Natural killer cell treated with Interleukin-12 subunit alpha and Interleukin-12 subunit beta and Interleukin-15 and Interleukin-18, amount 100 ng/mL, for 72 hours (primary cell): ENCODE measurements at regions not wholly inside any gene's neighbourhood (a gene's known extent, or its start where the extent isn't known, plus 50 kb on each side); places are given as distances from the start of the nearest gene placed in this dataset.

Experiments used
- ATAC-seq, 2 donors: fragments of 150-1000 bp; cut with Tn5 transposase in 1 of 2; sonication (Bioruptor Pico), chemical (Tn5 transposase) in 1 of 2; 2 replicates each; pipeline ENCODE4 v1.10.0; 2021
- DNase-seq: peaks from one replicate; pipeline ENCODE4 v3.0.0; 2022; ENCODE audit warnings: low spot score
- H3K27ac Mint-ChIP-seq, 2 donors: 1 replicate in 1 of 2; 2 replicates in 1 of 2; pipeline ENCODE4 v1.8.0; 2022; ENCODE audit warnings: mixed read lengths in 2 of 2, mild to moderate bottlenecking in 1 of 2, moderate library complexity in 1 of 2
- H3K27me3 Mint-ChIP-seq, 2 donors: 1 replicate in 1 of 2; 2 replicates in 1 of 2; pipeline ENCODE4 v1.8.0; 2022; ENCODE audit warnings: mixed read lengths in 2 of 2
- H3K36me3 Mint-ChIP-seq: one replicate; pipeline ENCODE4 v1.8.0; 2022; ENCODE audit warnings: mixed read lengths
- H3K4me1 Mint-ChIP-seq, 2 donors: 1 replicate in 1 of 2; 2 replicates in 1 of 2; pipeline ENCODE4 v1.8.0; 2022; ENCODE audit warnings: low read depth in 2 of 2, mixed read lengths in 2 of 2, mild to moderate bottlenecking in 1 of 2
- H3K4me3 Mint-ChIP-seq: one replicate; pipeline ENCODE4 v1.8.0; 2022; ENCODE audit warnings: mixed read lengths
- H3K9me3 Mint-ChIP-seq: 2 replicates; pipeline ENCODE4 v1.8.0; 2022; ENCODE audit warnings: mixed read lengths

GRCh38 chr3:76054404-76054803, 269.1 kb upstream of the ZNF717 start:
- Mint-ChIP-seq H3K36me3 (no peaks in the 10 kb centered on the region), H3K27ac (no peak overlapping the region), H3K4me1 (no peaks in the 10 kb centered on the region), H3K27me3 (no peaks in the 10 kb centered on the region), H3K9me3 (no peaks in the 10 kb centered on the region), H3K4me3 (no peak overlapping the region)
- DNase-seq (no peak), ATAC-seq (no peak)

- Mint-ChIP-seq H3K36me3 (no peaks in the 10 kb centered on the region), H3K4me1 (no peaks in the 10 kb centered on the region), H3K27me3 (no peaks in the 10 kb centered on the region), H3K27ac (no peak overlapping the region), H3K9me3 (peaks cover 4% of the 10 kb centered on the region), H3K4me3 (no peak overlapping the region)
- DNase-seq (no peak), ATAC-seq (no peak)
Observed at GRCh38 chr3:76061654-76062053, 276.3 kb upstream of the ZNF717 start.

- H3K9me3 Mint-ChIP-seq: peaks cover 4% of the 10 kb centered on the region
- no peaks in the 10 kb centered on the region for H3K4me1 Mint-ChIP-seq
- no peaks in the 10 kb centered on the region for H3K36me3 Mint-ChIP-seq
- H3K4me3 Mint-ChIP-seq: no peak overlapping the region
- no peaks in the 10 kb centered on the region for H3K27me3 Mint-ChIP-seq
- no peak overlapping the region for H3K27ac Mint-ChIP-seq
- DNase-seq: no peak
- no peak for ATAC-seq
Observed at GRCh38 chr3:76063019-76063418, 277.7 kb upstream of the ZNF717 start.

- Mint-ChIP-seq H3K27ac (no peak overlapping the region), H3K9me3 (peaks cover 7% of the 10 kb centered on the region), H3K4me3 (no peak overlapping the region), H3K36me3 (no peaks in the 10 kb centered on the region), H3K4me1 (no peaks in the 10 kb centered on the region), H3K27me3 (no peaks in the 10 kb centered on the region)
- DNase-seq (no peak), ATAC-seq (no peak)
Observed at GRCh38 chr3:76063811-76064210, 278.5 kb upstream of the ZNF717 start.

- Mint-ChIP-seq H3K4me3 (no peak overlapping the region), H3K9me3 (peaks cover 12% of the 10 kb centered on the region), H3K27ac (no peak overlapping the region), H3K4me1 (no peaks in the 10 kb centered on the region), H3K36me3 (no peaks in the 10 kb centered on the region), H3K27me3 (no peaks in the 10 kb centered on the region)
- DNase-seq (no peak), ATAC-seq (no peak)
Observed at GRCh38 chr3:76065964-76066363, 280.6 kb upstream of the ZNF717 start.

GRCh38 chr3:76078101-76078500, 292.8 kb upstream of the ZNF717 start:
- DNase-seq (no peak), ATAC-seq (no peak)
- H3K4me3 Mint-ChIP-seq: no peak overlapping the region
- no peaks in the 10 kb centered on the region for H3K4me1 Mint-ChIP-seq
- H3K27me3 Mint-ChIP-seq: no peaks in the 10 kb centered on the region
- H3K36me3 Mint-ChIP-seq: no peaks in the 10 kb centered on the region
- H3K27ac Mint-ChIP-seq: no peak overlapping the region
- peaks cover 6% of the 10 kb centered on the region for H3K9me3 Mint-ChIP-seq

GRCh38 chr3:76083992-76084391, 298.6 kb upstream of the ZNF717 start:
- Mint-ChIP-seq H3K27me3 (no peaks in the 10 kb centered on the region), H3K27ac (no peak overlapping the region), H3K4me1 (no peaks in the 10 kb centered on the region), H3K9me3 (peaks cover 12% of the 10 kb centered on the region), H3K4me3 (no peak overlapping the region), H3K36me3 (peaks cover 11% of the 10 kb centered on the region)
- DNase-seq (no peak), ATAC-seq (no peak)

GRCh38 chr3:76096036-76096435, 310.7 kb upstream of the ZNF717 start:
- ATAC-seq (no peak), DNase-seq (no peak)
- peaks cover 12% of the 10 kb centered on the region for H3K9me3 Mint-ChIP-seq
- H3K27me3 Mint-ChIP-seq: no peaks in the 10 kb centered on the region
- H3K4me1 Mint-ChIP-seq: no peaks in the 10 kb centered on the region
- no peak overlapping the region for H3K4me3 Mint-ChIP-seq
- H3K27ac Mint-ChIP-seq: no peak overlapping the region
- peaks cover 2% of the 10 kb centered on the region for H3K36me3 Mint-ChIP-seq

- H3K27me3 Mint-ChIP-seq: no peaks in the 10 kb centered on the region
- no peak for DNase-seq
- H3K4me3 Mint-ChIP-seq: no peak overlapping the region
Observed at GRCh38 chr3:76096836-76097588, 311.7 kb upstream of the ZNF717 start.

GRCh38 chr3:76097589-76097969, 312.2 kb upstream of the ZNF717 start:
- no peak for DNase-seq
- no peak for ATAC-seq
- Mint-ChIP-seq H3K36me3 (peaks cover 5% of the 10 kb centered on the region), H3K9me3 (peaks cover 10% of the 10 kb centered on the region), H3K27me3 (no peaks in the 10 kb centered on the region), H3K4me1 (no peaks in the 10 kb centered on the region), H3K27ac (no peak overlapping the region), H3K4me3 (no peak overlapping the region)

More at GRCh38 chr3:76096836-76097588, 311.7 kb upstream of the ZNF717 start:
- Mint-ChIP-seq H3K4me1 (no peaks in the 10 kb centered on the region), H3K36me3 (peaks cover 5% of the 10 kb centered on the region), H3K9me3 (peaks cover 11% of the 10 kb centered on the region), H3K27ac (no peak overlapping the region)
- ATAC-seq: no peak

GRCh38 chr3:76099956-76100355, 314.6 kb upstream of the ZNF717 start:
- H3K4me3 Mint-ChIP-seq: no peak overlapping the region
- H3K9me3 Mint-ChIP-seq: peaks cover 9% of the 10 kb centered on the region
- H3K4me1 Mint-ChIP-seq: no peaks in the 10 kb centered on the region
- ATAC-seq (no peak), DNase-seq (no peak)
- H3K36me3 Mint-ChIP-seq: peaks cover 5% of the 10 kb centered on the region
- no peaks in the 10 kb centered on the region for H3K27me3 Mint-ChIP-seq
- no peak overlapping the region for H3K27ac Mint-ChIP-seq

- no peaks in the 10 kb centered on the region for H3K4me1 Mint-ChIP-seq
- H3K4me3 Mint-ChIP-seq: no peak overlapping the region
- no peaks in the 10 kb centered on the region for H3K36me3 Mint-ChIP-seq
- no peaks in the 10 kb centered on the region for H3K27me3 Mint-ChIP-seq
- H3K9me3 Mint-ChIP-seq: no peaks in the 10 kb centered on the region
- DNase-seq (no peak), ATAC-seq (no peak)
- no peak overlapping the region for H3K27ac Mint-ChIP-seq
Observed at GRCh38 chr3:76107935-76108570, 322.7 kb upstream of the ZNF717 start.

- Mint-ChIP-seq H3K4me3 (no peak overlapping the region), H3K27me3 (no peaks in the 10 kb centered on the region), H3K4me1 (no peaks in the 10 kb centered on the region), H3K27ac (no peak overlapping the region), H3K36me3 (no peaks in the 10 kb centered on the region), H3K9me3 (no peaks in the 10 kb centered on the region)
- ATAC-seq: no peak
- no peak for DNase-seq
Observed at GRCh38 chr3:76111808-76112207, 326.5 kb upstream of the ZNF717 start.

- no peak overlapping the region for H3K4me3 Mint-ChIP-seq
- no peak for ATAC-seq
- no peaks in the 10 kb centered on the region for H3K4me1 Mint-ChIP-seq
- no peak overlapping the region for H3K27ac Mint-ChIP-seq
- no peak for DNase-seq
- H3K36me3 Mint-ChIP-seq: no peaks in the 10 kb centered on the region
- peaks cover 13% of the 10 kb centered on the region for H3K9me3 Mint-ChIP-seq
- no peaks in the 10 kb centered on the region for H3K27me3 Mint-ChIP-seq
Observed at GRCh38 chr3:76122007-76122406, 336.7 kb upstream of the ZNF717 start.

GRCh38 chr3:76129441-76129840, 344.1 kb upstream of the ZNF717 start:
- Mint-ChIP-seq H3K9me3 (peaks cover 4% of the 10 kb centered on the region), H3K4me3 (no peak overlapping the region), H3K4me1 (no peaks in the 10 kb centered on the region), H3K36me3 (no peaks in the 10 kb centered on the region), H3K27ac (no peak overlapping the region), H3K27me3 (no peaks in the 10 kb centered on the region)
- no peak for DNase-seq
- ATAC-seq: no peak
